CD14-positive monocyte (primary cell): ENCODE measurements at regions not wholly inside any gene's neighbourhood (a gene's known extent, or its start where the extent isn't known, plus 50 kb on each side); places are given as distances from the start of the nearest gene placed in this dataset.

Experiments used
- DNase-seq, 3 donors: peaks; one replicate each; pipeline ENCODE4 v3.0.0-alpha.2; 2011 to 2022
- H2AFZ ChIP-seq: 2 replicates; pipeline ENCODE4 v1.6.0; 2012; ENCODE audit warnings: mild to moderate bottlenecking, low read depth, low read length, inconsistent platforms; ENCODE audit not compliant: insufficient read depth, poor library complexity, severe bottlenecking
- H3K27ac ChIP-seq, 2 donors: 1 replicate in 1 of 2; 2 replicates in 1 of 2; pipeline ENCODE4 v1.5.1; 2012 to 2013; ENCODE audit warnings: low read length in 2 of 2, control low read depth in 1 of 2, inconsistent platforms in 1 of 2, low read depth in 1 of 2, mild to moderate bottlenecking in 1 of 2
- H3K27me3 ChIP-seq, 2 donors: one replicate each; pipeline versions ENCODE4 v1.6.0 to v1.6.1; 2011 to 2013; ENCODE audit warnings: low read length in 2 of 2; ENCODE audit not compliant: control insufficient read depth in 2 of 2, insufficient read depth in 2 of 2
- H3K36me3 ChIP-seq, 2 donors: replicated peaks in 1 of 2; 1 replicate in 1 of 2; 2 replicates in 1 of 2; pipeline versions ENCODE4 v1.5.1 to v1.6.1; 2012 to 2013; ENCODE audit warnings: low read length in 2 of 2, control low read depth in 1 of 2, inconsistent platforms in 1 of 2, mild to moderate bottlenecking in 1 of 2; ENCODE audit not compliant: insufficient read depth in 2 of 2, control insufficient read depth in 1 of 2
- H3K4me1 ChIP-seq, 2 donors: 1 replicate in 1 of 2; 2 replicates in 1 of 2; pipeline versions ENCODE4 v1.5.1 to v1.6.1; 2012 to 2013; ENCODE audit warnings: low read length in 2 of 2, control low read depth in 1 of 2, inconsistent platforms in 1 of 2, mild to moderate bottlenecking in 1 of 2, moderate library complexity in 1 of 2; ENCODE audit not compliant: insufficient read depth in 2 of 2, control insufficient read depth in 1 of 2
- H3K4me2 ChIP-seq: replicated peaks from 2 replicates; pipeline ENCODE3; 2012; ENCODE audit warnings: low read length, moderate library complexity, mild to moderate bottlenecking; ENCODE audit not compliant: poor library complexity, severe bottlenecking; ENCODE audit errors: extremely low read depth
- H3K4me3 ChIP-seq, 3 experiments: fragments of 200-600 bp in 1 of 3; sonication (generic) in 1 of 3; replicated peaks in 1 of 3; 1 replicate in 2 of 3; 2 replicates in 1 of 3; pipeline ENCODE4 v1.5.1; 2011 to 2013; ENCODE audit warnings: low read length in 3 of 3, mild to moderate bottlenecking in 3 of 3, control low read depth in 2 of 3, low read depth in 2 of 3, inconsistent platforms in 1 of 3, moderate library complexity in 1 of 3
- H3K79me2 ChIP-seq: 2 replicates; pipeline ENCODE4 v1.6.0; 2012; ENCODE audit warnings: mild to moderate bottlenecking, control low read depth, inconsistent platforms, low read length, moderate library complexity; ENCODE audit not compliant: insufficient read depth
- H3K9ac ChIP-seq: 2 replicates; pipeline ENCODE4 v1.6.0; 2017; ENCODE audit warnings: low read length, mild to moderate bottlenecking; ENCODE audit not compliant: insufficient read depth, poor library complexity, severe bottlenecking
- H3K9me3 ChIP-seq, 2 donors: replicated peaks in 1 of 2; 1 replicate in 1 of 2; 2 replicates in 1 of 2; pipeline versions ENCODE4 v1.5.1 to v1.6.1; 2012 to 2013; ENCODE audit warnings: low read length in 2 of 2, control low read depth in 1 of 2; ENCODE audit not compliant: control insufficient read depth in 1 of 2, insufficient read depth in 1 of 2
- H4K20me1 ChIP-seq: 2 replicates; pipeline ENCODE4 v1.6.0; 2012; ENCODE audit warnings: mild to moderate bottlenecking, low read length, control low read depth, moderate library complexity; ENCODE audit not compliant: insufficient read depth
- H3K27ac Mint-ChIP-seq, 7 donors: one replicate each; pipeline ENCODE4 v1.8.0; 2020; ENCODE audit warnings: mild to moderate bottlenecking in 7 of 7, mixed read lengths in 7 of 7, moderate library complexity in 6 of 7, inconsistent platforms in 2 of 7
- H3K27me3 Mint-ChIP-seq, 3 donors: one replicate each; pipeline ENCODE4 v1.8.0; 2021 to 2022; ENCODE audit warnings: low read depth in 3 of 3, mild to moderate bottlenecking in 3 of 3, mixed read lengths in 3 of 3, moderate library complexity in 3 of 3, inconsistent platforms in 1 of 3
- H3K36me3 Mint-ChIP-seq, 2 donors: one replicate each; pipeline ENCODE4 v1.8.0; 2020; ENCODE audit warnings: mixed read lengths in 2 of 2, inconsistent platforms in 1 of 2, mild to moderate bottlenecking in 1 of 2
- H3K4me1 Mint-ChIP-seq: one replicate; pipeline ENCODE4 v1.8.0; 2020; ENCODE audit warnings: mild to moderate bottlenecking, mixed read lengths
- H3K4me3 Mint-ChIP-seq, 2 donors: one replicate each; pipeline ENCODE4 v1.8.0; 2020; ENCODE audit warnings: mild to moderate bottlenecking in 2 of 2, mixed read lengths in 2 of 2, moderate library complexity in 1 of 2
- H3K9me3 Mint-ChIP-seq, 7 donors: one replicate each; pipeline ENCODE4 v1.8.0; 2020 to 2022; ENCODE audit warnings: mixed read lengths in 7 of 7, mild to moderate bottlenecking in 6 of 7, moderate library complexity in 6 of 7, inconsistent platforms in 2 of 7
- CTCF ChIP-seq: fragments of 200-600 bp; IDR thresholded peaks from one replicate; pipeline ENCODE4 v1.8.0; 2022; ENCODE audit warnings: antibody characterized with exemption, mild to moderate bottlenecking
- WGBS: methylation state at CpG from one replicate; pipeline ENCODE4 v1.1.5; 2013; ENCODE audit warnings: missing lambda C conversion rate; ENCODE audit not compliant: insufficient coverage; 5-methylcytosine and 5-hydroxymethylcytosine counted together
- intact Hi-C, 2 donors: fragments of 100-400 bp; cut with micrococcal nuclease; formaldehyde crosslinking; loops; one replicate each; pipeline versions ENCODE4 v1.15.0 to v1.15.1; 2023

- H3K4me3 ChIP-seq, result no peak overlapping the region
- Mint-ChIP-seq H3K9me3 (peaks cover 4 to 16% (median 11%) of the 10 kb centered on the region in 7 donors), H3K4me1 (no peaks in the 10 kb centered on the region), H3K36me3 (no peaks in the 10 kb centered on the region), H3K27ac (no peak overlapping the region), H3K4me3 (no peak overlapping the region), H3K27me3 (peaks cover 1 to 5% (median 1%) of the 10 kb centered on the region in 3 donors)
- WGBS, result 83% methylated on average over 4 of the region's 8 CpGs
- DNase-seq, result no peak
- no peaks in the 10 kb centered on the region for H3K27me3 ChIP-seq
- no peak for TF ChIP-seq CTCF
- H3K4me2 ChIP-seq, result no peak overlapping the region
- H4K20me1 ChIP-seq, result no peaks in the 10 kb centered on the region
- no peak overlapping the region for H3K9ac ChIP-seq
- H3K9me3 ChIP-seq, result no peaks in the 10 kb centered on the region
- H3K36me3 ChIP-seq, result no peaks in the 10 kb centered on the region
- no peaks in the 10 kb centered on the region for H3K4me1 ChIP-seq
- no peak overlapping the region for H2AFZ ChIP-seq
- H3K79me2 ChIP-seq, result no peaks in the 10 kb centered on the region
- intact Hi-C loops, result no loop called here
- no peak overlapping the region for H3K27ac ChIP-seq
Observed at GRCh38 chr22:48389916-48390315, 1437.8 kb downstream of the BRD1 start.

GRCh38 chr22:48382197-48382596, 1445.5 kb downstream of the BRD1 start:
- WGBS, result 96% methylated on average over 11 of the region's 12 CpGs
- no peak overlapping the region for H3K9ac ChIP-seq
- no peak overlapping the region for H2AFZ ChIP-seq
- H3K4me2 ChIP-seq, result no peak overlapping the region
- Mint-ChIP-seq H3K36me3 (no peaks in the 10 kb centered on the region), H3K9me3 (peaks cover 6 to 25% (median 22%) of the 10 kb centered on the region in 7 donors), H3K27ac (no peak overlapping the region), H3K4me1 (no peaks in the 10 kb centered on the region), H3K4me3 (no peak overlapping the region), H3K27me3 (peaks cover 0 to 5% (median 3%) of the 10 kb centered on the region in 3 donors)
- H3K36me3 ChIP-seq, result no peaks in the 10 kb centered on the region
- intact Hi-C loops, result no loop called here
- no peaks in the 10 kb centered on the region for H3K79me2 ChIP-seq
- H3K4me1 ChIP-seq, result no peaks in the 10 kb centered on the region
- no peak overlapping the region for H3K27ac ChIP-seq
- H3K4me3 ChIP-seq, result no peak overlapping the region
- H3K27me3 ChIP-seq, result no peaks in the 10 kb centered on the region
- TF ChIP-seq CTCF, result no peak
- H3K9me3 ChIP-seq, result peaks cover 0 to 23% of the 10 kb centered on the region in 2 donors
- no peak for DNase-seq
- no peaks in the 10 kb centered on the region for H4K20me1 ChIP-seq
